K562 (cell line): ENCODE measurements at regions not wholly inside any gene's neighbourhood (a gene's known extent, or its start where the extent isn't known, plus 50 kb on each side); places are given as distances from the start of the nearest gene placed in this dataset.

Source experiments
- ATAC-seq: fragments of 200-7000 bp; cut with Tn5 transposase; 3 replicates; pipeline ENCODE4 v1.9.1; 2020; ENCODE audit warnings: moderate library complexity
- BruUV-seq: library from RNA; stranded (reverse); fragments of 400-500 nt; replicated peaks from 2 replicates; lab custom pipeline; 2021; lab: Mats Ljungman, UMichigan
- CTCF ChIA-PET: fragments of 300-600 bp; formaldehyde crosslinking; extraction: SDS; loops from one replicate; lab custom pipeline; 2021; ENCODE audit warnings: low intra/inter-chr PET ratio; lab: Yijun Ruan, JAX
- POLR2A ChIA-PET: fragments of 300-600, 350-650 bp; sonication (Branson Sonifier 250); formaldehyde crosslinking; extraction: SDS; loops from one replicate; lab custom pipeline; 2021; ENCODE audit warnings: antibody characterized with exemption, inconsistent platforms; lab: Yijun Ruan, JAX
- DNase-seq, 4 experiments: peaks; one replicate each; pipeline versions ENCODE4 v3.0.0 to v3.0.0-alpha.2; 2011 to 2018; ENCODE audit warnings: low spot score in 3 of 4, mixed read lengths in 3 of 4; ENCODE audit errors: extremely low read depth in 1 of 4
- FAIRE-seq: peaks from 2 replicates; lab custom pipeline; 2011; peaks lifted over from hg19 to GRCh38; lab: Jason Lieb, UNC
- H2AFZ ChIP-seq: 2 replicates; pipeline ENCODE4 v1.6.0; 2011; ENCODE audit warnings: low read depth, low read length, control low read depth, inconsistent platforms
- H3K27ac ChIP-seq: fragments of 200-600 bp; 3 replicates; pipeline ENCODE4 v1.8.0; 2011; ENCODE audit warnings: low read depth, mild to moderate bottlenecking, control low read depth, inconsistent platforms, low read length, moderate library complexity, mixed read lengths; ENCODE audit errors: extremely low read depth
- H3K27me3 ChIP-seq, 2 experiments: fragments of 300-600 bp in 1 of 2; 2 replicates in 1 of 2; 3 replicates in 1 of 2; pipeline versions ENCODE4 v1.6.0 to v1.8.0; 2011; ENCODE audit warnings: inconsistent platforms in 2 of 2, low read length in 2 of 2, mild to moderate bottlenecking in 1 of 2, mixed read lengths in 1 of 2, moderate library complexity in 1 of 2; ENCODE audit not compliant: control insufficient read depth in 2 of 2, insufficient read depth in 2 of 2
- H3K36me3 ChIP-seq: fragments of 300-600 bp; 3 replicates; pipeline ENCODE4 v1.8.0; 2011; ENCODE audit warnings: mild to moderate bottlenecking, low read length, inconsistent platforms; ENCODE audit not compliant: control insufficient read depth, insufficient read depth
- H3K4me1 ChIP-seq, 2 experiments: fragments of 200-600 bp in 1 of 2; replicated peaks in 1 of 2; 2 replicates in 1 of 2; 3 replicates in 1 of 2; pipeline versions ENCODE4 v1.5.1 to v1.8.0; 2011; ENCODE audit warnings: inconsistent platforms in 2 of 2, low read length in 2 of 2, mild to moderate bottlenecking in 1 of 2, mixed read lengths in 1 of 2, moderate library complexity in 1 of 2; ENCODE audit not compliant: control insufficient read depth in 2 of 2, insufficient read depth in 2 of 2
- H3K4me2 ChIP-seq: 2 replicates; pipeline ENCODE4 v1.6.1; 2011; ENCODE audit warnings: low read length, control low read depth, inconsistent platforms, mixed read lengths; ENCODE audit not compliant: insufficient read depth
- H3K4me3 ChIP-seq: fragments of 200-600 bp; sonication (generic), shearing (Covaris generic); 2 replicates; pipeline ENCODE4 v1.5.1; 2016; ENCODE audit warnings: control low read depth, inconsistent platforms
- H3K79me2 ChIP-seq: fragments of 200-600 bp; 3 replicates; pipeline ENCODE4 v1.8.0; 2011; ENCODE audit warnings: low read length, inconsistent platforms; ENCODE audit not compliant: control insufficient read depth, insufficient read depth
- H3K9ac ChIP-seq, 2 experiments: 2 replicates each; pipeline versions ENCODE4 v1.6.0 to v1.6.1; 2011; ENCODE audit warnings: low read depth in 2 of 2, low read length in 2 of 2, control low read depth in 1 of 2, inconsistent platforms in 1 of 2, mild to moderate bottlenecking in 1 of 2, mixed read lengths in 1 of 2; ENCODE audit not compliant: insufficient read depth in 1 of 2
- H3K9me1 ChIP-seq: one replicate; pipeline ENCODE4 v1.6.0; 2011; ENCODE audit warnings: inconsistent platforms, mild to moderate bottlenecking, low read length, moderate library complexity; ENCODE audit not compliant: control insufficient read depth, insufficient read depth
- H3K9me3 ChIP-seq: replicated peaks from 2 replicates; pipeline ENCODE4 v1.5.1; 2011; ENCODE audit warnings: low read depth, low read length, inconsistent platforms; ENCODE audit not compliant: control insufficient read depth, insufficient read depth
- H4K20me1 ChIP-seq: replicated peaks from 2 replicates; pipeline ENCODE4 v1.6.1; 2011; ENCODE audit warnings: low read length, inconsistent platforms, mixed read lengths; ENCODE audit not compliant: control insufficient read depth, insufficient read depth
- CBX8 ChIP-seq: fragments of 200-600 bp; sonication (generic); IDR thresholded peaks from 2 replicates; pipeline ENCODE4 v1.6.1; 2012; ENCODE audit warnings: borderline replicate concordance, mixed run types, low read depth, mild to moderate bottlenecking, moderate library complexity, mixed read lengths, low read length, control low read depth, inconsistent platforms; ENCODE audit not compliant: poor library complexity, severe bottlenecking; ENCODE audit errors: extremely low read depth
- HEY1 ChIP-seq: fragments of 250-450 bp; sonication (Bioruptor Pico); IDR thresholded peaks from 2 replicates; pipeline ENCODE4 v1.5.0; 2020; ENCODE audit warnings: mild to moderate bottlenecking, moderate library complexity, borderline replicate concordance
- KLF13 ChIP-seq: fragments of 450-650 bp; IDR thresholded peaks from 2 replicates; pipeline ENCODE4 v1.6.1; 2016; ENCODE audit warnings: missing genetic modification characterization, low read depth, mild to moderate bottlenecking, missing compliant biosample characterization, moderate library complexity, borderline replicate concordance
- NR0B1 ChIP-seq: fragments of 450-650 bp; IDR thresholded peaks from one replicate; pipeline ENCODE4 v1.6.1; 2018; ENCODE audit warnings: mild to moderate bottlenecking, moderate library complexity; ENCODE audit not compliant: partially characterized antibody
- TARDBP ChIP-seq: fragments of 450-650 bp; IDR thresholded peaks from 2 replicates; pipeline ENCODE4 v1.6.1; 2016
- TBP ChIP-seq: optimal IDR thresholded peaks from 2 replicates; pipeline ENCODE3; 2011; ENCODE audit warnings: low read depth, low read length, improper control_type of control experiment
- WGBS: fragments of 100-300 bp; shearing (Covaris generic); methylation state at CpG from one replicate; pipeline ENCODE4 v1.1.6; 2016; ENCODE audit warnings: low coverage, mixed read lengths; ENCODE audit not compliant: insufficient coverage; ENCODE audit errors: missing lambda C conversion rate; 5-methylcytosine and 5-hydroxymethylcytosine counted together
- in situ Hi-C: fragments of 300-500 bp; cut with MboI; formaldehyde crosslinking; loops from 4 replicates; pipeline ENCODE4 v1.15.0; 2018; ENCODE audit warnings: inconsistent platforms, mixed read lengths
- intact Hi-C: fragments of 100-400 bp; cut with micrococcal nuclease; formaldehyde crosslinking; loops from 2 replicates; pipeline ENCODE4 v1.14.2; 2022

- intact Hi-C loops: no loop called here
- no peak overlapping the region for H3K9ac ChIP-seq
- WGBS: 2% methylated on average over 7 of the region's 7 CpGs
- H3K9me3 ChIP-seq: 0 out of 2 replicates have a peak, but pooled peaks cover 3% of the 10 kb centered on the region
- no peak overlapping the region for H3K4me3 ChIP-seq
- no peaks in the 10 kb centered on the region for H4K20me1 ChIP-seq
- no peak overlapping the region for H3K27ac ChIP-seq
- CTCF ChIA-PET: no interaction called here
- H3K27me3 ChIP-seq: no peaks in the 10 kb centered on the region
- no peak for FAIRE-seq
- H3K79me2 ChIP-seq: no peaks in the 10 kb centered on the region
- H3K9me1 ChIP-seq: no peaks in the 10 kb centered on the region
- no peak for TF ChIP-seq CBX8
- TF ChIP-seq HEY1 (CRISPR knock-in tag): no peak
- no peak for TF ChIP-seq NR0B1
- TF ChIP-seq KLF13: no peak
- TF ChIP-seq TARDBP: no peak
- TF ChIP-seq TBP: no peak
- TF ChIP-seq, all 486 proteins: peak for 0
- POLR2A ChIA-PET: no interaction called here
- Histone ChIP-seq H3K4me1 (no peaks in the 10 kb centered on the region), H3K4me2 (no peak overlapping the region), H2AFZ (no peak overlapping the region), H3K36me3 (no peaks in the 10 kb centered on the region)
- in situ Hi-C loops: no loop called here
- ATAC-seq (no peak), DNase-seq (no peak)
- BruUV-seq: no TSS peak
Observed at GRCh38 chr10:111686796-111687195, 496.8 kb downstream of the GPAM start.
